ENCODE measurements at regions not wholly inside any gene's neighbourhood (a gene's known extent, or its start where the extent isn't known, plus 50 kb on each side); places are given as distances from the start of the nearest gene placed in this dataset.

- Mint-ChIP-seq H3K9me3 (peaks cover 4% of the 10 kb centered on the region), H3K36me3 (ENCODE audit: low read depth) (no peaks in the 10 kb centered on the region), H3K27ac (no peak overlapping the region), H3K4me3 (no peak overlapping the region), H3K27me3 (ENCODE audit: low read depth, poor library complexity) (peaks cover 71% of the 10 kb centered on the region), H3K4me1 (peaks cover 6% of the 10 kb centered on the region)
- no peak for TF ChIP-seq CTCF (IDR thresholded peaks at IDR 0.05)
- no peak for DNase-seq
Observed at GRCh38 chr2:120602251-120602650, 133.4 kb upstream of the GLI2 start.

GRCh38 chr2:120604767-120605166 lies 130.9 kb upstream of the GLI2 start:
- H3K9me3 Mint-ChIP-seq: peaks cover 4% of the 10 kb centered on the region
- TF ChIP-seq CTCF (IDR thresholded peaks at IDR 0.05): no peak
- H3K27ac Mint-ChIP-seq: no peak overlapping the region
- peaks cover 62% of the 10 kb centered on the region for H3K27me3 Mint-ChIP-seq (ENCODE audit: low read depth, poor library complexity)
- DNase-seq: no peak
- no peaks in the 10 kb centered on the region for H3K36me3 Mint-ChIP-seq (ENCODE audit: low read depth)
- H3K4me1 Mint-ChIP-seq: peaks cover 12% of the 10 kb centered on the region
- no peak overlapping the region for H3K4me3 Mint-ChIP-seq

GRCh38 chr2:120605231-120605935 lies 130.3 kb upstream of the GLI2 start:
- no peak overlapping the region for H3K27ac Mint-ChIP-seq

GRCh38 chr2:120606280-120606679 lies 129.4 kb upstream of the GLI2 start:
- H3K9me3 Mint-ChIP-seq: peaks cover 4% of the 10 kb centered on the region
- no peaks in the 10 kb centered on the region for H3K36me3 Mint-ChIP-seq (ENCODE audit: low read depth)
- TF ChIP-seq CTCF (IDR thresholded peaks at IDR 0.05): no peak
- H3K27ac Mint-ChIP-seq: no peak overlapping the region
- peaks cover 18% of the 10 kb centered on the region for H3K4me1 Mint-ChIP-seq
- no peak overlapping the region for H3K4me3 Mint-ChIP-seq
- DNase-seq: no peak
- peaks cover 68% of the 10 kb centered on the region for H3K27me3 Mint-ChIP-seq (ENCODE audit: low read depth, poor library complexity)

More at GRCh38 chr2:120605231-120605935, 130.3 kb upstream of the GLI2 start:
- Mint-ChIP-seq H3K4me1 (peaks cover 18% of the 10 kb centered on the region), H3K9me3 (peaks cover 4% of the 10 kb centered on the region), H3K27me3 (ENCODE audit: low read depth, poor library complexity) (peaks cover 66% of the 10 kb centered on the region), H3K4me3 (no peak overlapping the region), H3K36me3 (ENCODE audit: low read depth) (no peaks in the 10 kb centered on the region)
- DNase-seq: no peak
- TF ChIP-seq CTCF (IDR thresholded peaks at IDR 0.05): no peak

- H3K27me3 Mint-ChIP-seq (ENCODE audit: low read depth, poor library complexity): peaks cover 74% of the 10 kb centered on the region
- no peaks in the 10 kb centered on the region for H3K36me3 Mint-ChIP-seq (ENCODE audit: low read depth)
- TF ChIP-seq CTCF (IDR thresholded peaks at IDR 0.05): no peak
- H3K9me3 Mint-ChIP-seq: peaks cover 4% of the 10 kb centered on the region
- peaks cover 18% of the 10 kb centered on the region for H3K4me1 Mint-ChIP-seq
- DNase-seq: no peak
- no peak overlapping the region for H3K4me3 Mint-ChIP-seq
- H3K27ac Mint-ChIP-seq: no peak overlapping the region
Observed at GRCh38 chr2:120606931-120607330, 128.7 kb upstream of the GLI2 start.

GRCh38 chr2:120607506-120607905 lies 128.2 kb upstream of the GLI2 start:
- Mint-ChIP-seq H3K36me3 (ENCODE audit: low read depth) (no peaks in the 10 kb centered on the region), H3K27ac (no peak overlapping the region), H3K4me1 (peaks cover 18% of the 10 kb centered on the region), H3K4me3 (no peak overlapping the region), H3K9me3 (peaks cover 4% of the 10 kb centered on the region), H3K27me3 (ENCODE audit: low read depth, poor library complexity) (peaks cover 70% of the 10 kb centered on the region)
- TF ChIP-seq CTCF (IDR thresholded peaks at IDR 0.05): no peak
- DNase-seq: no peak
